GM12891 (cell line): ENCODE measurements at regions not wholly inside any gene's neighbourhood (a gene's known extent, or its start where the extent isn't known, plus 50 kb on each side); places are given as distances from the start of the nearest gene placed in this dataset.

Source experiments
- PAX5 ChIP-seq: IDR thresholded peaks from 2 replicates; pipeline ENCODE4 v1.6.1; 2011; ENCODE audit warnings: low read length, moderate library complexity, mild to moderate bottlenecking; ENCODE audit not compliant: insufficient read depth, severe bottlenecking
- POLR2A ChIP-seq: IDR thresholded peaks from 2 replicates; pipeline ENCODE4 v1.6.1; 2011; ENCODE audit warnings: low read depth, low read length, control low read depth
- POLR2AphosphoS5 ChIP-seq: IDR thresholded peaks from 2 replicates; pipeline ENCODE4 v1.6.1; 2011; ENCODE audit warnings: low read depth, low read length, control low read depth
- SPI1 ChIP-seq: IDR thresholded peaks from 2 replicates; pipeline ENCODE4 v1.6.1; 2011; ENCODE audit warnings: low read depth, low read length, control low read depth
- TAF1 ChIP-seq: IDR thresholded peaks from 2 replicates; pipeline ENCODE4 v1.6.1; 2011; ENCODE audit warnings: low read depth, low read length, control low read depth

- TF ChIP-seq POLR2A = no peak
- TF ChIP-seq POLR2AphosphoS5 = no peak
- TF ChIP-seq TAF1 = no peak
- no peak for TF ChIP-seq PAX5
- TF ChIP-seq SPI1 = no peak
Measured at GRCh38 chr21:28156590-28156989, 836.1 kb downstream of the LTN1 start.
